ENCODE measurements at regions not wholly inside any gene's neighbourhood (a gene's known extent, or its start where the extent isn't known, plus 50 kb on each side); places are given as distances from the start of the nearest gene placed in this dataset.
"Not testable (repeated sequence)": the region's sequence is repeated elsewhere in the genome, so short reads cannot be mapped to it uniquely, and the experiment has no call there.

DNA sequence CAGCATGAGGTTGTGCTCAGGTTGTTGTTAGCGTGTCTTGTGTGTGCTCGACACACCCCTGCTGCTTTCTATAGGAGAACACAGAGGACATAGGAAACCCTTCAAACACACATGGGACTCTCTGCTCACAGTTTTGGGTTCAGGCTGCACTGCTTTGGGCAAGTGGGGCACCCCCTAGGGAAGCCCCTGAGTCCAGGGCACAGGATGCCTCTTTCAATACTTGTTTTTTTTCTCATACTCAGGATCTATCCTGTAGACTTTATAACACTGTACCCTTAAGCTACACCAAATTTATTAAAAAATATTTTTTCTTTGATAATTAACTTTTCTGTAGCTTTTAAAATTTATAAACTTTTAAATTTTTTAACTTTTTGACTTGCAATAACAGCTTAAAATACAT, 55.3 kb upstream of the POTEG start:
- TF ChIP-seq, protein P1, sequence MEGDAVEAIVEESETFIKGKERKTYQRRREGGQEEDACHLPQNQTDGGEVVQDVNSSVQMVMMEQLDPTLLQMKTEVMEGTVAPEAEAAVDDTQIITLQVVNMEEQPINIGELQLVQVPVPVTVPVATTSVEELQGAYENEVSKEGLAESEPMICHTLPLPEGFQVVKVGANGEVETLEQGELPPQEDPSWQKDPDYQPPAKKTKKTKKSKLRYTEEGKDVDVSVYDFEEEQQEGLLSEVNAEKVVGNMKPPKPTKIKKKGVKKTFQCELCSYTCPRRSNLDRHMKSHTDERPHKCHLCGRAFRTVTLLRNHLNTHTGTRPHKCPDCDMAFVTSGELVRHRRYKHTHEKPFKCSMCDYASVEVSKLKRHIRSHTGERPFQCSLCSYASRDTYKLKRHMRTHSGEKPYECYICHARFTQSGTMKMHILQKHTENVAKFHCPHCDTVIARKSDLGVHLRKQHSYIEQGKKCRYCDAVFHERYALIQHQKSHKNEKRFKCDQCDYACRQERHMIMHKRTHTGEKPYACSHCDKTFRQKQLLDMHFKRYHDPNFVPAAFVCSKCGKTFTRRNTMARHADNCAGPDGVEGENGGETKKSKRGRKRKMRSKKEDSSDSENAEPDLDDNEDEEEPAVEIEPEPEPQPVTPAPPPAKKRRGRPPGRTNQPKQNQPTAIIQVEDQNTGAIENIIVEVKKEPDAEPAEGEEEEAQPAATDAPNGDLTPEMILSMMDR (IDR thresholded peaks at IDR 0.05): not testable (repeated sequence)
- TF ChIP-seq POLR2A (IDR thresholded peaks at IDR 0.05): not testable (repeated sequence)

Data from upper lobe of left lung (tissue), 4 donors.